Activated CD4-positive, alpha-beta memory T cell treated with anti-CD3 and anti-CD28 coated beads, Interleukin-2, amount 10 ng/mL, durations not matched to agents 7 days and 5 days (primary cell): ENCODE measurements at regions not wholly inside any gene's neighbourhood (a gene's known extent, or its start where the extent isn't known, plus 50 kb on each side); places are given as distances from the start of the nearest gene placed in this dataset.
"Not testable (repeated sequence)": the region's sequence is repeated elsewhere in the genome, so short reads cannot be mapped to it uniquely, and the experiment has no call there.

ENCODE experiments used
- CTCF ChIA-PET: fragments of 350-600 bp; sonication (Branson Sonifier 250); formaldehyde crosslinking; loops from one replicate; lab custom pipeline; 2021; ENCODE audit warnings: antibody characterized with exemption, inconsistent platforms; lab: Charles Lee
- POLR2A ChIA-PET: fragments of 350-600 bp; sonication (Branson Sonifier 250); formaldehyde crosslinking; loops from one replicate; lab custom pipeline; 2021; ENCODE audit warnings: antibody characterized with exemption; lab: Charles Lee
- DNase-seq: peaks from one replicate; pipeline ENCODE4 v3.0.0-alpha.2; 2020
- H3K27ac Mint-ChIP-seq: one replicate; pipeline ENCODE4 v1.8.0; 2021; ENCODE audit warnings: mild to moderate bottlenecking, mixed read lengths
- H3K27me3 Mint-ChIP-seq: one replicate; pipeline ENCODE4 v1.8.0; 2021; ENCODE audit warnings: mixed read lengths
- H3K36me3 Mint-ChIP-seq: one replicate; pipeline ENCODE4 v1.8.0; 2021; ENCODE audit warnings: low read depth, mixed read lengths
- H3K4me1 Mint-ChIP-seq: one replicate; pipeline ENCODE4 v1.8.0; 2021; ENCODE audit warnings: mixed read lengths
- H3K4me3 Mint-ChIP-seq: one replicate; pipeline ENCODE4 v1.8.0; 2021; ENCODE audit warnings: mild to moderate bottlenecking, mixed read lengths
- H3K9me3 Mint-ChIP-seq: one replicate; pipeline ENCODE4 v1.8.0; 2021; ENCODE audit warnings: mixed read lengths

DNA sequence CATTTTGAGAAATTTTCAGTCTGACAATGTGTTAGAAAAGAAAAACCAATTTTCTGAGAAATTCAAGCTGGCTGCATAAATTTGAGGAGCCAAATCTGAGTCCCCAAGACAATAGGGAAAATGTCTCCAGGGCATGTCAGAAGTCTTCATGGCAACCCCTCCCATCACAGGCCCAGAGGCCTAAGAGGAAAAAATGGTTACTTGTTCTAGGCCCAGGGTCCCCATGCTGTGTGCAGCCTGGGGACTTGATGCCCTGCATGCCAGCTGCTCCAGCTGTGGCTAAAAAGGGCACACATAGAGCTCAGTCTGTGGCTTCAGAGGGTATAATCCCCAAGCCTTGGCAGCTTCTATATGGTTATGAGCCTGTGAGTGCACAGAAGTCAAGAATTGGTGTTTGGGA is 464.6 kb downstream of the CCER1 start:
- H3K36me3 Mint-ChIP-seq, result no peaks in the 10 kb centered on the region
- no peak overlapping the region for H3K27ac Mint-ChIP-seq
- CTCF ChIA-PET, result no interaction called here
- POLR2A ChIA-PET, result no interaction called here
- no peak overlapping the region for H3K4me3 Mint-ChIP-seq
- no peak for DNase-seq
- H3K27me3 Mint-ChIP-seq, result no peaks in the 10 kb centered on the region
- H3K4me1 Mint-ChIP-seq, result no peaks in the 10 kb centered on the region
- peaks cover 2% of the 10 kb centered on the region for H3K9me3 Mint-ChIP-seq

DNA sequence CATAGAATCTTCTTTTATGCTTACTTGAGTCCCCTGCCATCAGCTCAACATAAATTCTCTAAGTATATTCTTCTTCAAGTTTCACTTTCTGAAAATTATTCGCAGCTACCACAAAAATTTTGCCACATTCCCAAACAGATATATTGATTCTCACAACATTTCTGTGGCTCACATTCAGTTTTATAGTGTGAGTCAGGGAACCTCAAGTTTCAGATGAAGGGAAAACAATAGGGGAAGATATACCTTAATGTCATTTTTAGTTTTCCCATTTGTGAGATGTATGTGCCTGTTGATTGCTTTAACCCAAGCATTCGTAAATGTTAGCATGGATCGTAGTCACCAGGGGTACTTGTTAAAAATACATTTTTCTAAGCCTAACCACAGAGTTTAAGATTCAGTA is 465.8 kb downstream of the CCER1 start:
- H3K9me3 Mint-ChIP-seq, result peaks cover 2% of the 10 kb centered on the region
- no peak for DNase-seq
- H3K27ac Mint-ChIP-seq, result no peak overlapping the region
- no peaks in the 10 kb centered on the region for H3K27me3 Mint-ChIP-seq
- ChIA-PET POLR2A (no interaction called here), CTCF (no interaction called here)
- no peaks in the 10 kb centered on the region for H3K4me1 Mint-ChIP-seq
- H3K36me3 Mint-ChIP-seq, result no peaks in the 10 kb centered on the region
- no peak overlapping the region for H3K4me3 Mint-ChIP-seq

DNA sequence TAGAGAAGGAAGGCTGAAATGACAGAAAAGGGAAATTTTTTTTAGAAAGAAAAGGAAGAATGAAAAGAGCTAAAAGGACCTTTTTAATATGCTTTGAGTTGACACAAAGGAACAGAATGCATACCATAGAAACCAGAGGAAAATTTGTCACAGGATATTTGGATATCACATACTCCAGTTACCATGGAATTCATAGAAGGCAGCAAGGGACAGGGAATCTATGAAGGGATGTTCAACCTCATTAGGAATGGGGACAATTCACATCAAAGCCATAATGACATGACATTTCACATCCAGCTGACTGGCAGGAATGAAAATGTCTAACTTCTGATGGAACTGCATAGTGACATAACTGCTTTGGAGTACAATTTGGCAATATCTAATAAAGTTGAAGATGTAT is 469.4 kb downstream of the CCER1 start:
- Mint-ChIP-seq H3K27me3 (no peaks in the 10 kb centered on the region), H3K4me3 (no peak overlapping the region), H3K9me3 (no peaks in the 10 kb centered on the region), H3K27ac (no peak overlapping the region), H3K4me1 (no peaks in the 10 kb centered on the region), H3K36me3 (no peaks in the 10 kb centered on the region)
- CTCF ChIA-PET, result no interaction called here
- DNase-seq, result no peak
- POLR2A ChIA-PET, result no interaction called here

DNA sequence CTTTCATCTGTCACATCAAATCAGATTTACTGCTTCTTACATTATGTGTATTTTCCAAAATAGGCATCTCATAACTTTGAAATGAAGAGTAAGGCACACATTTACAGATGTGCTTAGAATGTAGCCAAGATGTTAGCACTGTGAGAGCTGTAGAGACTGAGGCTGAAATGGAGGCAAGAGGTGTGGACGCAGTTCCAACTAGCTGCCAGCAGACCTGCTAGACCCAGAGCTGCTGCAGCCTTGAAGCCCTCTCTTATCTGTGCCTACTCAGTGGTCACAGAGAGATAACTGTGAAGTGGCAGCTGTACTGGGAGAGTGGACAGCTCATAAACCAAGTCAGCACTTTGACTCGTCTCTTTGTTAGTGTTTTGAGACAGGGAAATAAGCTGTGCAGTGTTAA is 470.9 kb downstream of the CCER1 start:
- H3K4me3 Mint-ChIP-seq, result no peak overlapping the region
- no peaks in the 10 kb centered on the region for H3K9me3 Mint-ChIP-seq
- ChIA-PET CTCF (no interaction called here), POLR2A (no interaction called here)
- no peak for DNase-seq
- no peaks in the 10 kb centered on the region for H3K27me3 Mint-ChIP-seq
- no peak overlapping the region for H3K27ac Mint-ChIP-seq
- H3K36me3 Mint-ChIP-seq, result no peaks in the 10 kb centered on the region
- no peaks in the 10 kb centered on the region for H3K4me1 Mint-ChIP-seq

DNA sequence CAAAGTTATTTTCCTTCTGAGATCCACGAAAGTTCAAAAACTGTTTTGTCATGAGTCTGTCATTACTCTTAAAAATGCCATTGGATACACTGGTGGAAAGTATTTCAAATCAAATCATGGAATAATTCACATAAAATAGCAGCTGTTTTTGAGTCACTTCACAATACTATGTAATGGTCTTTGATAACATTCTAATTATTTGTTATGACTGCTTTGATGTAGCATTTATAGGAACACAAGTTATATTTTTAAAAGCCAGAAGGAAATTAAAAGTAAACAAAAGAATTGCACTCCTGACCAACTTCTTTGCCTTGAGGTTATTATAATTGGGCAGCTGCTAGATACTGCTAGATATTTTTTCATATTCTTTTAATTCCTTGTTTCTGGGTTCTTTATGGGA is 473.2 kb downstream of the CCER1 start:
- Mint-ChIP-seq H3K9me3 (no peaks in the 10 kb centered on the region), H3K27ac (no peak overlapping the region), H3K27me3 (no peaks in the 10 kb centered on the region), H3K36me3 (no peaks in the 10 kb centered on the region), H3K4me3 (no peak overlapping the region), H3K4me1 (no peaks in the 10 kb centered on the region)
- ChIA-PET POLR2A (no interaction called here), CTCF (no interaction called here)
- DNase-seq, result no peak

DNA sequence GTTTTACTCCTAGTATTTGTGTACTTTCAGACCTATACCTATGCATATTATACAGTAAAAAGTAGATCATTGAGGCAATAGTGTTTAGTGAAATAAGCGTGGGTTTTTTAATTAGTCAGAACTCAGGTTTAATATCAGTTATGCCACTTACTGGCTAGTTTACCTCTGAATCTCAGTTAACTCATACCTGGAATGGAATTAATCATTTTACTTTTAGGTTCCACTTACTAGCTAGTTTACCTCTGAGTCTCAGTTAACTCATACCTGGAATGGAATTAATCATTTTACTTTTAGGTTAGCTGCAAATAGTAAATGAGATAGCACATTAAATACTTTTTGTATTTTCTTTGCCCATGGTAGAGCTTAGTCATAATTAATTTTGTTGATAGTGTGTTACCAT is 475.7 kb downstream of the CCER1 start:
- Mint-ChIP-seq H3K4me3 (no peak overlapping the region), H3K9me3 (no peaks in the 10 kb centered on the region), H3K4me1 (no peaks in the 10 kb centered on the region), H3K36me3 (no peaks in the 10 kb centered on the region), H3K27ac (no peak overlapping the region), H3K27me3 (no peaks in the 10 kb centered on the region)
- CTCF ChIA-PET, result no interaction called here
- DNase-seq, result no peak
- POLR2A ChIA-PET, result no interaction called here

DNA sequence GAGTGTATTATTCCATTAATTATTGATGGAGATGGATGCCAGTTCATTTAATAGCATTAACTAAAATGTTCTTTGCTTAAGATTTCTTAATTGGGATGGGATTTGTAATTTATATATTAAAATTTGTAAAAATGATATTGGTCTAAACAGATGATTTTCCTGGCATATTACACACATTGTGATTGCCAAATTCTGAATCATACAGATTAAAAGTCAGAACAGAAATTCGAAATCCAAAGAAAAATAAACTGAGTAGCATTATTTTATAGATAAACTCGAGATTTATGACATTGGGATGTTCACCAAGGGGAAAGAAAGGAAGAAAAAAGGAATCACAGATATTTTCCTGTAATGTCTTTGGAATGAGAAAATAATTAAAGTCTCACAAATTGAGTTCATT is 481.1 kb downstream of the CCER1 start:
- ChIA-PET POLR2A (no interaction called here), CTCF (no interaction called here)
- Mint-ChIP-seq H3K27ac (no peak overlapping the region), H3K4me1 (no peaks in the 10 kb centered on the region), H3K9me3 (peaks cover 2% of the 10 kb centered on the region), H3K4me3 (no peak overlapping the region), H3K36me3 (no peaks in the 10 kb centered on the region), H3K27me3 (no peaks in the 10 kb centered on the region)
- no peak for DNase-seq

DNA sequence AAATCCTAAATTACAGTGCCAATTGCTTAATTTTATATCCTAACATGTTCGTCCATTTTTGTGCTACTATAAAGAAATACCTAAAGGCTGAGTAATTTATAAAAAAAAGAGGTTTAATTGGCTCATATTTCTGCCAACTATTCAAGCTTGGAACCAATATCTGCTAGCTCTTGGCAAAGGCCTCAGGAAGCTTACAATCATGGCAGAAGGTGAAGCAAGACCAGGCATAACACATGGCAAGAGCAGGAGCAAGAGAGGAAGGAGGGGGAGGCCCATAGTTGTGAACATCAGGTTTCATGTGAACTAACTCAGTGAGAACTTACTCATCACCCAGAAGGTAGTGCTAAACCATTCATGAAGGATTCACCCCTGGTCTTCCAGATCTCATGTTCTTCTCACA is 494.3 kb downstream of the CCER1 start:
- H3K27me3 Mint-ChIP-seq, result no peaks in the 10 kb centered on the region
- H3K4me3 Mint-ChIP-seq, result no peak overlapping the region
- CTCF ChIA-PET, result no interaction called here
- H3K4me1 Mint-ChIP-seq, result no peaks in the 10 kb centered on the region
- POLR2A ChIA-PET, result no interaction called here
- no peaks in the 10 kb centered on the region for H3K36me3 Mint-ChIP-seq
- H3K9me3 Mint-ChIP-seq, result no peaks in the 10 kb centered on the region
- no peak overlapping the region for H3K27ac Mint-ChIP-seq
- DNase-seq, result no peak

DNA sequence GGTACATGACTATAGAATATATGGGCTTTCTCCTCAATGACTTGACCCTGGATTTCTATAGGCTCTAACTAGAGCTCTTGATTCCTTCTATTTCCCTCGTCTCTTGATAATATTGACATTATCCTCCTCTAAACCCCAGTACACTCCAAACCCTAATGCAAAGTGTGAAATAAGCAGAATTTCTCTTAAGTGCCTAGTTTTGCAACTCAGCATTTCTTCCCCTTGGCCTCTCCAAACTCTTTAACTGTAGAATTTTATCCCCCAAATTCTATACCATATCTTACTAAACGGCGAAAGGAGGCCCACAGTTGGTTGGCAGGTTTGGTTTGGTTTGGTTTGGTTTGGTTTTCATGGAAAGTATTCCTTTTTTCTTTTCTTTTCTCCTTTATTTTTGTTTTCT is 498.7 kb downstream of the CCER1 start:
- H3K4me3 Mint-ChIP-seq, result no peak overlapping the region
- ChIA-PET POLR2A (no interaction called here), CTCF (no interaction called here)

DNA sequence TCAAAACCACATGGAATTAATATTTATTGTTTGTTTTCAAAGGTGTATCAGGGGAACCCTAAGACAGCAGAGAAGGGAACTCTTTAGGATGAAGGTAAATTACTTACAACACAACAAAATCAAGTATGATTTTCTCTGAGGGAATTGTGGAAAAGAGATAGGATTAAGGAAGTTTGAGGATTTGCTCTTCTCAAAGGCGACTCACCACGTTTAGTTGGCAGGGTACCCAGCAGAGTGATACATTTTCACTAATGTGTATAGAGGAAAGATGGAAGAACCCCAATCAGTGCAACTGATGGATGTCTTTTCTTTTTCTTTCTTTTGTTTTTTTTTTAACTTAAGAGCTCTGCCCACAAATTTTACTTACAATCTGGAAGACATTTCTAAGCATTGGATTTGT is 499.2 kb downstream of the CCER1 start:
- POLR2A ChIA-PET, result no interaction called here
- H3K27ac Mint-ChIP-seq, result no peak overlapping the region
- no peak for DNase-seq
- H3K4me1 Mint-ChIP-seq, result no peaks in the 10 kb centered on the region
- peaks cover 5% of the 10 kb centered on the region for H3K9me3 Mint-ChIP-seq
- H3K36me3 Mint-ChIP-seq, result no peaks in the 10 kb centered on the region
- no peak overlapping the region for H3K4me3 Mint-ChIP-seq
- CTCF ChIA-PET, result no interaction called here
- no peaks in the 10 kb centered on the region for H3K27me3 Mint-ChIP-seq

More for the DNA sequence above, 498.7 kb downstream of the CCER1 start:
- Mint-ChIP-seq H3K9me3 (peaks cover 2% of the 10 kb centered on the region), H3K27me3 (no peaks in the 10 kb centered on the region), H3K4me1 (no peaks in the 10 kb centered on the region), H3K36me3 (no peaks in the 10 kb centered on the region), H3K27ac (no peak overlapping the region)
- DNase-seq, result no peak

DNA sequence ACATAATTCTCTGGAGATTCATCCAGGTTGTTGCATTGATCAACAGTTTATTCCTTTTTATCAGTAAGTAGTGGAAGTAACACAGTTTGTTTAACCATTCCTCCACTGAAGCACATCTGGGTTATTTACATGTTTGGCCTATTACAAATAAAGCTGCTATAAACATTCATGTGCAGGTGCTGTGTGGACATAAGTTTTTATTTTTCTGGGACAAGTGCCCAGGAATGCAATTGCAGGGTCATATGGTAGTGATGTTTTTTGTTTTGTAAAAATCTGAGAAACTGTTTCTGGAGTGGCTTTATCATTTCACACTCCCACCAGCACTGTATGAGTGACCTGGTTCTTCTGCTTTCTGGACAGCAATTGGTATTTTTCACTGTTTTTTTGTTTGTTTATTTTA is 505.4 kb downstream of the CCER1 start:
- Mint-ChIP-seq H3K36me3 (no peaks in the 10 kb centered on the region), H3K27me3 (no peaks in the 10 kb centered on the region), H3K9me3 (peaks cover 7% of the 10 kb centered on the region), H3K4me1 (no peaks in the 10 kb centered on the region), H3K27ac (no peak overlapping the region), H3K4me3 (no peak overlapping the region)
- POLR2A ChIA-PET, result no interaction called here
- CTCF ChIA-PET, result no interaction called here
- DNase-seq, result no peak

DNA sequence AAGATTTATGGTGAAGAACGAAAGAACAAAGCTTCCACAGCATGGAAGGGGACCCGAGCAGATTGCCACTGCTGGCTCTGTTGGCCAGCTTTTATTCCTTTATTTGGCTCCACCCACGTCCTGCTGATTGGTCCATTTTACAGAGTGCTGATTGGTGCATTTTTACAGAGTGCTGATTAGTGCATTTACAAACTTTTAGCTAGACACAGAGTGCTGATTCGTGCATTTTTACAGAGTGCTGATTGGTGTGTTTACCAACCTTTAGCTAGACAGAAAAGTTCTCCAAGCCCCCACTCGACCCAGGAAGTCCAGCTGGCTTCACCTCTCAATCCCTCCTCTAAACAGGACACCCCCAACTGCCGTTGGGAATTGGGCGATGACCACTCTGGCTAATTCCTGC is 511.5 kb downstream of the CCER1 start:
- CTCF ChIA-PET, DNase-seq, H3K27ac Mint-ChIP-seq, H3K36me3 Mint-ChIP-seq, H3K9me3 Mint-ChIP-seq, H3K4me1 Mint-ChIP-seq, H3K4me3 Mint-ChIP-seq, H3K27me3 Mint-ChIP-seq: not testable (repeated sequence)
- POLR2A ChIA-PET, result interaction anchor here (0.5 kb wide), 1 partner anchor 843 kb away, joined by 3 read pairs; no protein-coding TSS in a partner anchor

DNA sequence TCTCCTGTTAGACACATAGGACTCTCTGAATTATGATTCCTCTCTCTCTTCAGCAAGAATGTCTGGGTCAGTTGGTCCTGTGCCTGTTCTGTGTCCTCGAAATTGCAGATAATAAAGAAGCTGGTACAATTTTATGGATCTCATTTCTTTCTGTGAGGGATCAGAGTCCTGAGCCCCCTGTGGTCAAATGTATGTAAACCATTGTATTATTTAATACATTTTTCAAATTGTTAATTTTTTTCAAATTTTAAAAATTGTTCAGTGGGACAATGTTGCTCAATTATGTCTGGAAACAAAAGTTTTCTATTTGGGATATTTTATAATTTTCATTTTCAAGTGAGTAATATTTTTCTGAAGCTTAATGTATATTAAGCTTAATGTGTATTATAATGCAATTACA is 513.5 kb downstream of the CCER1 start:
- CTCF ChIA-PET, result no interaction called here

DNA sequence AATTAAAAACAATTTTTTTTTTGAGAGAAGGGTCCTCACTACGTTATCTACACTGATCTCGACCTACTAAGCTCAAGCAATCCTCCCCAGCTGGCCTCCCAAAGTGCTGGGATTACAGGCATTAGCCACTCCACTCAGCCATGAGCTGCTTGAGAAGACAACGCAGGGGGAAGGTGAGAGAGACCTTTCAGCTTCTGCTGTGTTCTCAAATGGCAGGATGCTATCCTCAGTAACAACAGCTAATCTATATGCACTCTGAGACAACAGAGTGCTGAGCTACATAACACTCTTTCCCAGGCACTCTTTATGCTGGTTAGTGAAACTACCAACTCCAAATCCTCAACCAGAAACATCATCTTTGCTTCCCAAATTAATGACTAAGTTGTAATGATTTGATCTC is 526.1 kb downstream of the CCER1 start:
- Mint-ChIP-seq H3K27me3 (no peaks in the 10 kb centered on the region), H3K4me1 (no peaks in the 10 kb centered on the region), H3K36me3 (no peaks in the 10 kb centered on the region), H3K27ac (no peak overlapping the region), H3K9me3 (peaks cover 1% of the 10 kb centered on the region), H3K4me3 (no peak overlapping the region)
- ChIA-PET POLR2A (no interaction called here), CTCF (no interaction called here)
- no peak for DNase-seq

More for the DNA sequence above, 513.5 kb downstream of the CCER1 start:
- no peaks in the 10 kb centered on the region for H3K4me1 Mint-ChIP-seq
- H3K9me3 Mint-ChIP-seq, result no peaks in the 10 kb centered on the region
- no peaks in the 10 kb centered on the region for H3K27me3 Mint-ChIP-seq
- POLR2A ChIA-PET, result no interaction called here
- H3K27ac Mint-ChIP-seq, result no peak overlapping the region
- H3K36me3 Mint-ChIP-seq, result no peaks in the 10 kb centered on the region
- no peak overlapping the region for H3K4me3 Mint-ChIP-seq
- DNase-seq, result no peak

DNA sequence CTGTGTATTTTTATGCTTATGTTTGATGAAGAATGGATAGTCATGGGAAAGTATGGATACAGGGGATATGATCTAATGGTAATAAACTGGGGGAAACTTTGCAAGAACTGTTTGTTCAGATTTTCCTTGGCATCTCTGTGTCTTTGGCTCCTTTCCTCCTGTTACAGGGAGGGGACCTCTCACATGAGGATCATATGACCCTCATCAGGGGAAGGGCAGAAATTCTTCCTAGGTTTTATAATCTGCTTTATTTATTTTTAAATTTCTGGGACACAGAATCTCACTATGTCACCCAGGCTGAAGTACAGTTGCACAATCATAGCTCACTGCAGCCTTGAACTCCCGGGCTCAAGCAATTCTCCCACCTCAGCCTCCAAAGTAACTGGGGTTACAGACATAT is 526.5 kb downstream of the CCER1 start:
- ChIA-PET POLR2A (no interaction called here), CTCF (no interaction called here)
- Mint-ChIP-seq H3K9me3 (no peaks in the 10 kb centered on the region), H3K4me3 (no peak overlapping the region), H3K36me3 (no peaks in the 10 kb centered on the region), H3K27ac (no peak overlapping the region), H3K27me3 (no peaks in the 10 kb centered on the region), H3K4me1 (no peaks in the 10 kb centered on the region)
- DNase-seq, result no peak
